Parathyroid adenoma (tissue), 2 donors: ENCODE measurements at regions not wholly inside any gene's neighbourhood (a gene's known extent, or its start where the extent isn't known, plus 50 kb on each side); places are given as distances from the start of the nearest gene placed in this dataset.

Experiments
- H2AFZ ChIP-seq: fragments of 300-600 bp; sonication (generic); one replicate; pipeline ENCODE4 v1.7.0; 2017; ENCODE audit warnings: antibody characterized with exemption, mild to moderate bottlenecking
- H3K27ac ChIP-seq: fragments of 300-600 bp; sonication (generic); one replicate; pipeline ENCODE4 v1.7.0; 2017
- H3K27me3 ChIP-seq: fragments of 300-600 bp; sonication (generic); one replicate; pipeline ENCODE4 v1.7.0; 2017; ENCODE audit warnings: low read length; ENCODE audit not compliant: control insufficient read depth, insufficient read depth
- H3K36me3 ChIP-seq: fragments of 300-600 bp; sonication (generic); one replicate; pipeline ENCODE4 v1.7.0; 2017; ENCODE audit warnings: low read length; ENCODE audit not compliant: control insufficient read depth, insufficient read depth
- H3K4me1 ChIP-seq: fragments of 300-600 bp; sonication (generic); one replicate; pipeline ENCODE4 v1.7.0; 2017; ENCODE audit warnings: control low read depth
- H3K4me2 ChIP-seq: fragments of 300-600 bp; sonication (generic); one replicate; pipeline ENCODE4 v1.7.0; 2017; ENCODE audit warnings: low read length
- H3K4me3 ChIP-seq: fragments of 300-600 bp; sonication (generic); one replicate; pipeline ENCODE4 v1.7.0; 2017; ENCODE audit warnings: low read depth, low read length
- H3K79me2 ChIP-seq: fragments of 300-600 bp; sonication (generic); one replicate; pipeline ENCODE4 v1.7.0; 2017; ENCODE audit warnings: control low read depth
- H3K9ac ChIP-seq: fragments of 300-600 bp; sonication (generic); one replicate; pipeline ENCODE4 v1.7.0; 2017; ENCODE audit warnings: mild to moderate bottlenecking
- H3K9me3 ChIP-seq: fragments of 300-600 bp; sonication (generic); one replicate; pipeline ENCODE4 v1.7.0; 2017; ENCODE audit warnings: low read length; ENCODE audit not compliant: control insufficient read depth
- TF ChIP-seq, protein P1 (sequence below): fragments of 300-600 bp; sonication (generic); IDR thresholded peaks from one replicate; pipeline ENCODE4 v1.7.0; 2017; ENCODE audit warnings: antibody characterized with exemption, mild to moderate bottlenecking
- donor health status: primary hyperparathyroidism.

DNA sequence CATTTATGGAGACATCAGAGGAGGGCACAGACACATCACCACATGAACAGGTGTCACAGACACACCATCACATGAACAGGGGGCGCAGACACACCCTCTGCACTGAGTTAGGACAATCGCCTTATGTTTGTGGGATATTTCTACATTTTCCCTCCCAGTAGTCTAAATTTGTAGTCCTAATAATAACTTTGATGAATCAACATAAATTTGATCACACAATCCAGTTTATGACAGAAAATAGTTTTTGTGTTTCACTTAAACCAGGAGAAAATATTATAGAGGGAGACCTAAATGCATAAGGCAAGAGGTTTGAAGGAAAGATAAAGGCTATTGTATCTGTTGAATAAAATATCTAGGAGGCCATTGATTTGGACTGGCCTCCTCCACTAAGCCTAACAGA, 195.7 kb downstream of the GPX5 start:
- Histone ChIP-seq H3K4me2 (no peak overlapping the region), H3K4me1 (no peaks in the 10 kb centered on the region), H2AFZ (no peak overlapping the region), H3K4me3 (no peak overlapping the region), H3K36me3 (no peaks in the 10 kb centered on the region), H3K27ac (no peak overlapping the region), H3K79me2 (no peaks in the 10 kb centered on the region), H3K9ac (no peak overlapping the region), H3K27me3 (no peaks in the 10 kb centered on the region), H3K9me3 (no peaks in the 10 kb centered on the region)
- TF ChIP-seq, protein P1, sequence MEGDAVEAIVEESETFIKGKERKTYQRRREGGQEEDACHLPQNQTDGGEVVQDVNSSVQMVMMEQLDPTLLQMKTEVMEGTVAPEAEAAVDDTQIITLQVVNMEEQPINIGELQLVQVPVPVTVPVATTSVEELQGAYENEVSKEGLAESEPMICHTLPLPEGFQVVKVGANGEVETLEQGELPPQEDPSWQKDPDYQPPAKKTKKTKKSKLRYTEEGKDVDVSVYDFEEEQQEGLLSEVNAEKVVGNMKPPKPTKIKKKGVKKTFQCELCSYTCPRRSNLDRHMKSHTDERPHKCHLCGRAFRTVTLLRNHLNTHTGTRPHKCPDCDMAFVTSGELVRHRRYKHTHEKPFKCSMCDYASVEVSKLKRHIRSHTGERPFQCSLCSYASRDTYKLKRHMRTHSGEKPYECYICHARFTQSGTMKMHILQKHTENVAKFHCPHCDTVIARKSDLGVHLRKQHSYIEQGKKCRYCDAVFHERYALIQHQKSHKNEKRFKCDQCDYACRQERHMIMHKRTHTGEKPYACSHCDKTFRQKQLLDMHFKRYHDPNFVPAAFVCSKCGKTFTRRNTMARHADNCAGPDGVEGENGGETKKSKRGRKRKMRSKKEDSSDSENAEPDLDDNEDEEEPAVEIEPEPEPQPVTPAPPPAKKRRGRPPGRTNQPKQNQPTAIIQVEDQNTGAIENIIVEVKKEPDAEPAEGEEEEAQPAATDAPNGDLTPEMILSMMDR = no peak

DNA sequence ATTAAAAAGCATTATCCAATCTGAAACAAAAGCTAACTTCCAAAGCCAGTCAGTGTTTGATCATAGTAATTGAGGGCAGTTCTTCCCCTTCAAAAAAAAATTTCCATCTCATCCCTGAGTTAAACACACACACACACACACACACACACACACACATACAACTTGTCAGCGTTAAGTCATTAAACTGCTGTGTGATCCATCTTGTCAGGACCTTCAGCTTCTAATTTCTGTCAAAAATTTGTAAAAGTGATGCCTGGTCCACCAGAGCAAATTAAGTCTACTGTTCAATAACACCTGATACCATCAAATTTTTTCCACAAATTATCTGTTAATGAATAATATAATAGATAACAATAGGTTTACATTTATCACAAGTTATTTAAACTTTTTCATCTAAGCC, 198.7 kb downstream of the GPX5 start:
- Histone ChIP-seq H3K4me3 (no peak overlapping the region), H3K4me2 (no peak overlapping the region), H3K27ac (no peak overlapping the region), H3K36me3 (no peaks in the 10 kb centered on the region), H3K9ac (no peak overlapping the region), H3K79me2 (no peaks in the 10 kb centered on the region), H3K9me3 (peaks cover 3% of the 10 kb centered on the region), H3K4me1 (no peaks in the 10 kb centered on the region), H2AFZ (no peak overlapping the region), H3K27me3 (no peaks in the 10 kb centered on the region)
- TF ChIP-seq, protein P1 = no peak

DNA sequence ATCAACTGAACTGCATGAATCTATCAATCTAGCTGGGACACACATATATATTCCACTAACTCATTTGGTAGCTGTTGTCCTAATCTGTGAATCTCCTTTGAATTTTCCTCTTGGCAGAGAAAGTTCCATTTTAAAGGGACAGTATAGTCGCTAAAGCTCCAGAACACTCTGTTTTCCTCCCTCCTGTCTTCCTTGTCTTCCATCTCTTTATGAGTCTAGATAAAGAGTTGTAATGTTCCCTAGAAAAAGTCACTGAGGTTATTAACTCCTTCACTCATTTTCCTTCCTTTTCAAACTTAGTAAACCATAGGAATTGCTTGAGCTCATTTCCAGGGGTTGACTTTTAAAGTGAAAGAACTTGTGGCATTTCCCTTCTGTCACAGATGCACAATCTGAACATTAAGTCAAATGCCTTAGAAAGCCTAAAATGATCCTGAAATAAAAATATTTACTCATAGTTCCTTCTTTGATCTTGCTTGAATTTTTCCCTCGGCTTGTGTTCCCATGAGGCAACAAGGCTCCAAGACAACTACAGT, 198.4 kb downstream of the TRIM27 start:
- no peaks in the 10 kb centered on the region for H3K27me3 ChIP-seq
- no peak overlapping the region for H3K9ac ChIP-seq
- no peak overlapping the region for H2AFZ ChIP-seq
- no peak overlapping the region for H3K4me2 ChIP-seq
- no peaks in the 10 kb centered on the region for H3K79me2 ChIP-seq
- H3K36me3 ChIP-seq = no peaks in the 10 kb centered on the region
- H3K4me3 ChIP-seq = no peak overlapping the region
- no peak overlapping the region for H3K27ac ChIP-seq
- no peaks in the 10 kb centered on the region for H3K4me1 ChIP-seq
- peaks cover 3% of the 10 kb centered on the region for H3K9me3 ChIP-seq
- TF ChIP-seq, protein P1 = no peak

DNA sequence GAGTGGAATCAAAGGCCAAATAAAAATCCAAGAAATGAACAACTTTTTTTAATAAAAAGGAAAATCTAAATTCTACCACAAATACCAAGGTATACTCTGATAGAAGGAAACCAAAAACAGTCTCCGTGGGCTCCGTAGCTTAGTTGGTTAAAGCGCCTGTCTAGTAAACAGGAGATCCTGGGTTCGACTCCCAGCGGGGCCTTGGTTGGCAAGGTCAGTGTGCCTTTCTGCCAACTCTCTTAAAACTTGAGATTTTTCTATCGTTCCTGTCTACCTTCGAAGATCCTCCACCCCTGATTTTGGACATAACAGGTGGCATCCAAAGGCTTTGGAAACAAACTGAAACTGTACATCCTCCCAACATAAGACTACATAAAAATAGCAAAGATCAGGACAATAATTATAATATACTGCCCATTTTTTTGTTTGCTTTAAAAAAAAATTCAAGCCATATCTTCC, 197.9 kb downstream of the TRIM27 start:
- Histone ChIP-seq H3K4me1 (no peaks in the 10 kb centered on the region), H3K79me2 (no peaks in the 10 kb centered on the region), H3K4me2 (no peak overlapping the region), H3K36me3 (no peaks in the 10 kb centered on the region), H3K9ac (no peak overlapping the region), H3K4me3 (no peak overlapping the region), H2AFZ (no peak overlapping the region), H3K27me3 (no peaks in the 10 kb centered on the region), H3K27ac (no peak overlapping the region), H3K9me3 (peaks cover 3% of the 10 kb centered on the region)
- TF ChIP-seq, protein P1 = no peak

DNA sequence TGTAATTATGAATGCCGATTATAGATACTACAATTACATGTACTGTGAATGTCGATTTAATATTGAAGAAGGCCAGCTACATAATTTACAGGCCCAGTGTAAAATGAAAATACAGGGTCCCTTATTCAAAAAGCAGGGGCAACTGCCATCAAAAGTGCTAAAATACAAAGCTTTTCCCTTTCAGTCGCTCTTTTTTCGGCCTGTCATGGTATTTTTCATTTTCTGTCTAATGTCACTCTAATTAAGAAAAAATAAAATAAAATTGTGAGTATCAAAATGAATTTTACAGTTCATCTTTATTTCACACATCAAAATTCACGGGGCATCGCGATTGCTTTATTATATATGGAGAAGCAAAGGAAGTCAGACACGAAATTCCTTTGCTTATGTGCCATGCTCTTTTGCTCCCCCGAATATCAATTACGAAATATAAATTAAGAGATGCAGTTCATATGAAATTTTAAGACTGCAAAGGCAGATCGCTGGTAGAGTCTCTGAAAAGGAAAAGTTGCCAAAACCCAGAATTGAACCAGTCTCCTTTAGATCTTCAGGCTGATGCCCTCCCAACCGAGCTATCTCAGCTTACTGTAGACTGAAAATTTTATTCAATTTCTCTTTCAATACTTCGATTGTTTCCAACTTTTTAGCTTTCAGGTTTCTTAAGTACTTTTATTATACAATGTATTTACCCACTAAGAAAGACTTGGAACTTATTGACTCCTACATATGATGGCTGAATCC, 197.0 kb downstream of the TRIM27 start:
- Histone ChIP-seq H3K4me2 (no peak overlapping the region), H3K79me2 (no peaks in the 10 kb centered on the region), H3K9ac (no peak overlapping the region), H3K4me1 (no peaks in the 10 kb centered on the region), H3K36me3 (no peaks in the 10 kb centered on the region), H3K27ac (no peak overlapping the region), H3K4me3 (no peak overlapping the region), H3K9me3 (peaks cover 3% of the 10 kb centered on the region), H3K27me3 (peaks cover 6% of the 10 kb centered on the region), H2AFZ (no peak overlapping the region)
- TF ChIP-seq, protein P1 = no peak
